Retinal pigment epithelial cell (primary cell): ENCODE measurements at regions not wholly inside any gene's neighbourhood (a gene's known extent, or its start where the extent isn't known, plus 50 kb on each side); places are given as distances from the start of the nearest gene placed in this dataset.

Experiments used
- DNase-seq: peaks from one replicate; pipeline ENCODE4 v3.0.0-alpha.2; 2010; ENCODE audit warnings: low read depth
- H3K4me3 ChIP-seq: 2 replicates; pipeline ENCODE4 v1.5.1; 2011; ENCODE audit warnings: mild to moderate bottlenecking, low read length, control low read depth, moderate library complexity
- TF ChIP-seq, protein P1 (sequence below): conservative IDR thresholded peaks from 2 replicates; pipeline ENCODE4 v1.5.1; 2011; ENCODE audit warnings: low read depth, low read length, control low read depth, inconsistent platforms

DNA sequence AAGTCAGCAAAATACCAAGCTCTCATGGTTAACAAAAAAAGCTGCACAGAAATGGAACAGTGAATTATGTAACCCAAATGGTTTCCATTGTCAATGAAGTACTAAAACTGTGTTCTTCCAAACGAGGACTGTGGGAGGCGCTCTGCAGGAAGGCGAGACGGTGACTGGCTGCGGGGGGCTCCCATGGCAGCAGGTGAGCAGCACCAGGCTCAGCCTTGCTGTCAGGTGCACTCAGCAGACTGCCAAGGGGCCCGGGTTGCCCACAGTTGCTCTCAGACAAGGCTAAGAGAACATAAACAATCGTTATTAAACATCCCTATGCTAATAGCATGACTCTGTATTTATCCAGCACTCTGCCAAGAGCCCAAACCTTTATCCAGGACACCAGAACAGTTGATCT lies 630.3 kb upstream of the ARID1B start:
- no peak for DNase-seq
- TF ChIP-seq, protein P1, sequence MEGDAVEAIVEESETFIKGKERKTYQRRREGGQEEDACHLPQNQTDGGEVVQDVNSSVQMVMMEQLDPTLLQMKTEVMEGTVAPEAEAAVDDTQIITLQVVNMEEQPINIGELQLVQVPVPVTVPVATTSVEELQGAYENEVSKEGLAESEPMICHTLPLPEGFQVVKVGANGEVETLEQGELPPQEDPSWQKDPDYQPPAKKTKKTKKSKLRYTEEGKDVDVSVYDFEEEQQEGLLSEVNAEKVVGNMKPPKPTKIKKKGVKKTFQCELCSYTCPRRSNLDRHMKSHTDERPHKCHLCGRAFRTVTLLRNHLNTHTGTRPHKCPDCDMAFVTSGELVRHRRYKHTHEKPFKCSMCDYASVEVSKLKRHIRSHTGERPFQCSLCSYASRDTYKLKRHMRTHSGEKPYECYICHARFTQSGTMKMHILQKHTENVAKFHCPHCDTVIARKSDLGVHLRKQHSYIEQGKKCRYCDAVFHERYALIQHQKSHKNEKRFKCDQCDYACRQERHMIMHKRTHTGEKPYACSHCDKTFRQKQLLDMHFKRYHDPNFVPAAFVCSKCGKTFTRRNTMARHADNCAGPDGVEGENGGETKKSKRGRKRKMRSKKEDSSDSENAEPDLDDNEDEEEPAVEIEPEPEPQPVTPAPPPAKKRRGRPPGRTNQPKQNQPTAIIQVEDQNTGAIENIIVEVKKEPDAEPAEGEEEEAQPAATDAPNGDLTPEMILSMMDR = no peak
- no peak overlapping the region for H3K4me3 ChIP-seq

DNA sequence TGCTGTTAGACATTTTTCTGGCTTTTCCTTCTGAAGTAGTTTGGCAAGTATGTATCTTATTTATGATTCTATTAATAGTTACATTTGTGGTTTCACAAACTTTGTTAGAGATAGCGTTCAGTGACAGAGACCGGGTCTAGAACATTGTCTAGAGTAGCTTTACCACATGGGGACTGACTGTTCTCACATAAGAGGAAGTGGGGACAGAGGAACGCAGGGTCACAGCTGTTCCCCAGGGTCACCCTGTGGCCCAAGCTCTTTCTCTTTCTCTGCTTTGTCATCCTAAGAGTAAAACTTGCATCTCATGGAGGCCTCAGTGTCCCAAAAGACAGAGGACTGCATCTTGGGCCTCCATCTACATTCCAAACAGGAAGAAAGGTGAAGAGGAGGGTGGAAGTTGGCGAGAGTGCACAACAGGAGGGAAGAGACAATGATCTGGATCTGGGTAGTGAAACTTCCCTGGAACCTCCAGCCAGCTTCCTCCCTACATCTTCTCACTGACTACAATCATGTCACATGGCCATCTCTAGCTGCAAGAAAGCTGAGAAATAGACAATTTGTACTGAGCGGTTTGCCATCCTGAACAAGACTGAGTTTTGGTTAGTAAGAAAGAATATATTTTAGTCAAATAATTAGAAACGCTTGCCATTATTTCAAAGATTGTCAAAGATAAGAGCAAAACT lies 645.8 kb upstream of the ARID1B start:
- DNase-seq = no peak
- TF ChIP-seq, protein P1 = no peak

DNA sequence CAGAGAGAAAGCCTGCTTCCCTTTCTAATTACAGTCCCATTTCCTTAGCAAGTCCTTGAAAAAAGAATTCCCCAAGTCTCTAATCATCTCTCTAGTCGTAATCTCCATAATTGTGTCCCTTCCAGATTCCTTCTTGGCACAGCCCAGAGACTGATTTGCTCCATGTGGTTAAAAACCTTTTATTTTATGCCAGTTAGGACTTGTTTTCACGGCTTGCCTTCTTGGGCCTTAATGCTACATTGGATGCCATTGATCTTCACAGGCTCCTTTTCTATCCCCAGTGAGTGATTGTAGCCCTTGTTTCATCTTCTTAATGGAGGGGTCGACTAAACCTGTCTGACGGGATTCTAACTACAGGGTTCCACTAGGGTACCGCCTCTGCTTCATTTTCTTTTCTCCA lies 650.6 kb upstream of the ARID1B start:
- no peak overlapping the region for H3K4me3 ChIP-seq
- TF ChIP-seq, protein P1 = no peak
- DNase-seq = peak; percentile 22

More for the DNA sequence above, 645.8 kb upstream of the ARID1B start:
- H3K4me3 ChIP-seq = no peak overlapping the region

DNA sequence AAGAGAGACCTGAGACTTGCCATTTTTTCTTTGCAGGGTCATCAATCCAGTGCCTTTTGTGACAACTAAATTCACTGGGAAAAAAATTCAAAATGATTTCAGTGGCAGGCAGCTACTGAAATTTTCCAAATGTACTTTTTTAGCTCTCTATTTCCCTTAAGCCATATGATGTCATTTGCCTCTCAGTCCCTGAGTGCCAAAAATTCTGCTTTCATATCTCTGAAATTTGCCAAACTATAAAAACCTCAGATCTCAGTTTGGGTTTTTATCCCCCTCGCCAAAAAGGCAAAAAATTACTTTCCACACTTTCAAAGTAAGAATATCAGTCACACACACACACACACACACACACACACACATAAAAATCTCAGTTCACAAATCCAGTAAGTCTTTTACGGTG lies 651.3 kb upstream of the ARID1B start:
- TF ChIP-seq, protein P1 = no peak
- DNase-seq = no peak
- H3K4me3 ChIP-seq = no peak overlapping the region

DNA sequence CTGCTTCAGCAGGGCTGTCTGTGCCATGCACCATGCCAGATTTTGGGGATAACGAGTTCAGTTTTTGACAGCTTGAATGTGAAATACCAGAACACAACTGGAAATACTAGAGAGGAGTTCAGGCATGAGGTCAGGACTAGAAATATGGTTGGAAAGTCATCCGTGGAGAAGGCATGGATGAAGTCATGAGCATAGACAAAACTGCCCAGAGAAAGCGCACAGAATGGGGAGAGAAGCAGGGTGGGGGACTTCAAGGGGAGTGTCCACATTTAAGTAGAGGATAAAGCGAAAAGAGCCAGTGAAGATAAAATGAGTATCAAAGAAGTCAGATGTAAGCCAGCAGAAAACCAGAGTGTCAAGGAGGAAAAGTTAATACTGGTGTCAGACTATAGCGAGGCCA lies 653.4 kb upstream of the ARID1B start:
- H3K4me3 ChIP-seq = no peak overlapping the region
- TF ChIP-seq, protein P1 = no peak
- no peak for DNase-seq

DNA sequence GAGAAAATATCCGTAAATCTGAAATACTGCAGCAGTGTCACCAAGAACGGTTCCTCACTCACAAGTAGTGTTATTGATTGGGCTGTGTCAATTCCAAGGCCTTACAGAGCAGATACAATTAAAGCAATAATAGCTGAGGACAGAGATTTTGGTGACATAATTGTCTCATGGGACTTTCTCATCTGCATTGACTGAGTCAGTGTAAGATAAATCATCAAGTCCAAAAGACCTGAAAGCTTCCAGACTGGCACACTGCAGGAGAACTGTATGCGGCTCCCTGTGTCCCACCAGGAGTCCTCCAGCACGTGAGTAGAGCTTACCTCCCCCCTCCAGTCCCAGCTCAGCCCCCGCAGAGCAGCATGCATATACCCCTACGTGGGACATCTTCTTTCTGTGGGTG lies 655.2 kb upstream of the ARID1B start:
- no peak for DNase-seq
- H3K4me3 ChIP-seq = no peak overlapping the region
- TF ChIP-seq, protein P1 = no peak

DNA sequence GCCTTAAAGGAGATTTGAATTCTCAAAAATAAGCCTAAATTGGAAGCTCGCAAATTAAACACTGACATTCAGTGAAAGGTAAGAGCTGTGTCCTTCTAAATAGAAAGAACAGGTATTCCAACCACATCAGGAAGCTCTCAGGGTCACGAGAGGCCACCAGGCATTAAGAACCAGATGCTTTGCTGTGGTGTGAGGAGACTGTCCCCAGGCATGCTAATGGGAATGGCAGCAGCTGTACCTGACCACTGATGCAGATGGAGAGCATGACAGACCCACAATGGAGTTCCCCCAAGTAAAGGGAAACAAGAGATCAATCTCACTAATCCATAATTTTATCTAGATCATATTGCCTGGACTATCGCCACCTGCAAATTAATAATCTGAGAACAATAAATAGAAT lies 658.9 kb upstream of the NOX3 start:
- DNase-seq = no peak
- no peak overlapping the region for H3K4me3 ChIP-seq
- TF ChIP-seq, protein P1 = no peak
